Neural cell (in vitro differentiated cells): ENCODE measurements at regions not wholly inside any gene's neighbourhood (a gene's known extent, or its start where the extent isn't known, plus 50 kb on each side); places are given as distances from the start of the nearest gene placed in this dataset.

Source experiments
- H2AFZ ChIP-seq: fragments of 200-600, 300-800 bp; sonication (generic), shearing (Covaris generic); 2 replicates; pipeline ENCODE4 v1.6.0; 2014; ENCODE audit warnings: low read depth, mild to moderate bottlenecking, antibody characterized with exemption, low read length, moderate library complexity
- H3F3A ChIP-seq: fragments of 200-600 bp; shearing (Covaris generic); 2 replicates; pipeline ENCODE4 v1.6.1; 2016; ENCODE audit warnings: mild to moderate bottlenecking, moderate library complexity, mixed read lengths, antibody characterized with exemption, low read length; ENCODE audit not compliant: insufficient read depth, poor library complexity, severe bottlenecking
- H3K27ac ChIP-seq: fragments of 200-600, 300-800 bp; sonication (generic), shearing (Covaris generic); 2 replicates; pipeline ENCODE4 v1.5.1; 2014; ENCODE audit warnings: mild to moderate bottlenecking, low read length, moderate library complexity
- H3K27me3 ChIP-seq: fragments of 300-800, 200-600 bp; sonication (generic), shearing (Covaris generic); 2 replicates; pipeline ENCODE4 v1.6.0; 2014; ENCODE audit warnings: mild to moderate bottlenecking, low read depth, low read length, moderate library complexity; ENCODE audit not compliant: insufficient read depth
- H3K36me3 ChIP-seq: fragments of 300-800, 200-600 bp; sonication (generic), shearing (Covaris generic); 2 replicates; pipeline ENCODE4 v1.5.1; 2014; ENCODE audit warnings: mild to moderate bottlenecking, antibody characterized with exemption, low read length, moderate library complexity; ENCODE audit not compliant: insufficient read depth
- H3K4me2 ChIP-seq: fragments of 300-800, 200-600 bp; sonication (generic), shearing (Covaris generic); 2 replicates; pipeline ENCODE4 v1.6.0; 2014; ENCODE audit warnings: mild to moderate bottlenecking, low read length
- H3K4me3 ChIP-seq: fragments of 300-800, 200-600 bp; sonication (generic), shearing (Covaris generic); 2 replicates; pipeline ENCODE4 v1.5.1; 2014; ENCODE audit warnings: mild to moderate bottlenecking, low read length, moderate library complexity
- H3K79me2 ChIP-seq: fragments of 200-600 bp; shearing (Covaris generic); replicated peaks from 2 replicates; pipeline ENCODE4 v1.6.0; 2014; ENCODE audit warnings: mild to moderate bottlenecking, low read length, moderate library complexity; ENCODE audit not compliant: insufficient read depth
- H3K9ac ChIP-seq: fragments of 300-800, 200-600 bp; sonication (generic), shearing (Covaris generic); 2 replicates; pipeline ENCODE4 v1.6.1; 2016; ENCODE audit warnings: mild to moderate bottlenecking, low read length, mixed read lengths
- H3K9me2 ChIP-seq: fragments of 200-600 bp; shearing (Covaris generic); 2 replicates; pipeline ENCODE4 v1.6.1; 2016; ENCODE audit warnings: mild to moderate bottlenecking, low read length, mixed read lengths; ENCODE audit not compliant: insufficient read depth
- H3K9me3 ChIP-seq: fragments of 200-600, 300-800 bp; sonication (generic), shearing (Covaris generic); 2 replicates; pipeline ENCODE4 v1.6.1; 2016; ENCODE audit warnings: mild to moderate bottlenecking, mixed run types, low read length, moderate library complexity, mixed read lengths
- H4K20me1 ChIP-seq: fragments of 200-600 bp; shearing (Covaris generic); 2 replicates; pipeline ENCODE4 v1.6.1; 2016; ENCODE audit warnings: mild to moderate bottlenecking, mixed run types; ENCODE audit not compliant: insufficient read depth
- CTCF ChIP-seq: fragments of 450-650 bp; IDR thresholded peaks from 2 replicates; pipeline ENCODE4 v1.5.1; 2014; ENCODE audit warnings: antibody characterized with exemption, mild to moderate bottlenecking, moderate library complexity; ENCODE audit not compliant: poor library complexity, severe bottlenecking
- EP300 ChIP-seq: fragments of 450-650 bp; conservative IDR thresholded peaks from 2 replicates; pipeline ENCODE4 v1.6.1; 2014; ENCODE audit warnings: antibody characterized with exemption, mild to moderate bottlenecking, moderate library complexity; ENCODE audit not compliant: poor library complexity, severe bottlenecking
- EZH2 ChIP-seq: fragments of 200-600, 300-800 bp; shearing (Covaris generic), sonication (generic); IDR thresholded peaks from 2 replicates; pipeline ENCODE4 v1.6.1; 2014; ENCODE audit warnings: antibody characterized with exemption, low read length, borderline replicate concordance, mild to moderate bottlenecking; ENCODE audit not compliant: insufficient read depth, poor library complexity, severe bottlenecking
- MXI1 ChIP-seq: fragments of 450-650 bp; conservative IDR thresholded peaks from 2 replicates; pipeline ENCODE4 v1.6.1; 2014; ENCODE audit warnings: antibody characterized with exemption, mild to moderate bottlenecking; ENCODE audit not compliant: poor library complexity, severe bottlenecking
- POLR2AphosphoS5 ChIP-seq: IDR thresholded peaks from 2 replicates; pipeline ENCODE4 v1.6.1; 2012
- RAD21 ChIP-seq: fragments of 450-650 bp; conservative IDR thresholded peaks from 2 replicates; pipeline ENCODE4 v1.6.1; 2014; ENCODE audit warnings: antibody characterized with exemption, mild to moderate bottlenecking, moderate library complexity
- REST ChIP-seq: IDR thresholded peaks from 2 replicates; pipeline ENCODE4 v1.6.1; 2012; ENCODE audit warnings: borderline replicate concordance
- SMC3 ChIP-seq: fragments of 450-650 bp; conservative IDR thresholded peaks from 2 replicates; pipeline ENCODE4 v1.6.1; 2014; ENCODE audit warnings: antibody characterized with exemption, mild to moderate bottlenecking, moderate library complexity; ENCODE audit not compliant: poor library complexity
- TAF1 ChIP-seq: IDR thresholded peaks from 2 replicates; pipeline ENCODE4 v1.6.1; 2012; ENCODE audit warnings: low read depth

- TF ChIP-seq EZH2 (no peak), REST (no peak), EP300 (no peak), CTCF (no peak), RAD21 (no peak), SMC3 (no peak), TAF1 (no peak), POLR2AphosphoS5 (no peak), MXI1 (no peak)
- Histone ChIP-seq H3F3A (no peaks in the 10 kb centered on the region), H3K36me3 (no peaks in the 10 kb centered on the region), H3K27ac (no peak overlapping the region), H3K9me3 (no peaks in the 10 kb centered on the region), H3K4me3 (no peak overlapping the region), H4K20me1 (no peaks in the 10 kb centered on the region), H3K79me2 (no peaks in the 10 kb centered on the region), H3K27me3 (no peaks in the 10 kb centered on the region), H3K9ac (no peak overlapping the region), H2AFZ (no peak overlapping the region), H3K9me2 (no peaks in the 10 kb centered on the region), H3K4me2 (no peak overlapping the region)
Measured at GRCh38 chr4:28358606-28359005, 1498.0 kb downstream of the STIM2 start.

- Histone ChIP-seq H2AFZ (no peak overlapping the region), H3F3A (no peaks in the 10 kb centered on the region), H3K4me3 (no peak overlapping the region), H3K27ac (no peak overlapping the region), H4K20me1 (no peaks in the 10 kb centered on the region), H3K27me3 (no peaks in the 10 kb centered on the region), H3K36me3 (no peaks in the 10 kb centered on the region), H3K4me2 (no peak overlapping the region), H3K9ac (no peak overlapping the region), H3K9me3 (no peaks in the 10 kb centered on the region), H3K9me2 (no peaks in the 10 kb centered on the region), H3K79me2 (no peaks in the 10 kb centered on the region)
- TF ChIP-seq MXI1 (no peak), SMC3 (no peak), EP300 (no peak), CTCF (no peak), REST (no peak), EZH2 (no peak), POLR2AphosphoS5 (no peak), RAD21 (no peak), TAF1 (no peak)
Measured at GRCh38 chr4:28360681-28361080, 1500.0 kb downstream of the STIM2 start.
